Body of pancreas (tissue), 4 donors: ENCODE measurements at regions not wholly inside any gene's neighbourhood (a gene's known extent, or its start where the extent isn't known, plus 50 kb on each side); places are given as distances from the start of the nearest gene placed in this dataset.

Source experiments
- ATAC-seq: fragments of 150-250 bp; one replicate; pipeline ENCODE4 v1.9.1; 2016
- DNase-seq, 4 donors: peaks; one replicate each; pipeline ENCODE4 v3.0.0-alpha.2; 2019
- H3K27ac ChIP-seq, 4 donors: fragments of 200-600 bp; sonication (generic); 1 replicate in 3 of 4; 2 replicates in 1 of 4; pipeline versions ENCODE4 v1.5.1 to v1.6.1; 2016 to 2019; ENCODE audit warnings: mild to moderate bottlenecking in 1 of 4, mixed read lengths in 1 of 4, moderate library complexity in 1 of 4
- H3K27me3 ChIP-seq, 2 donors: fragments of 200-600 bp; sonication (generic); one replicate each; pipeline ENCODE4 v1.6.0; 2016; ENCODE audit warnings: mild to moderate bottlenecking in 1 of 2
- H3K36me3 ChIP-seq, 2 donors: fragments of 200-600 bp; sonication (generic); replicated peaks in 1 of 2; 2 replicates each; pipeline ENCODE4 v1.5.1; 2016; ENCODE audit warnings: low read depth in 2 of 2; ENCODE audit not compliant: insufficient read depth in 1 of 2
- H3K4me1 ChIP-seq: fragments of 200-600 bp; sonication (generic); one replicate; pipeline ENCODE4 v1.6.0; 2016
- H3K4me3 ChIP-seq, 2 donors: fragments of 200-600 bp; sonication (generic); 1 replicate in 1 of 2; 2 replicates in 1 of 2; pipeline ENCODE4 v1.5.1; 2016 to 2019
- H3K9me3 ChIP-seq, 3 donors: fragments of 200-600 bp; sonication (generic); 1 replicate in 2 of 3; 2 replicates in 1 of 3; pipeline ENCODE4 v1.5.1; 2016
- POLR2A ChIP-seq, 3 donors: fragments of 450-650 bp; IDR thresholded peaks; one replicate each; pipeline ENCODE4 v1.6.1; 2016; ENCODE audit warnings: antibody characterized with exemption in 3 of 3, mild to moderate bottlenecking in 2 of 3
- WGBS, 2 donors: methylation state at CpG; one replicate each; pipeline ENCODE4 v1.1.5; 2017; 5-methylcytosine and 5-hydroxymethylcytosine counted together
- intact Hi-C: fragments of 100-400 bp; cut with DNase I; formaldehyde crosslinking; loops from one replicate; pipeline ENCODE4 v1.15.1; 2023
- TF ChIP-seq, protein P1 (sequence below), 7 experiments: fragments of 450-650 bp in 4 of 7; fragments of 200-600 bp in 3 of 7; sonication (generic) in 3 of 7; IDR thresholded peaks; one replicate each; pipeline ENCODE4 v1.5.1; 2016 to 2019; ENCODE audit warnings: antibody characterized with exemption in 7 of 7

GRCh38 chr7:155925682-155926081 is 113.4 kb upstream of the SHH start:
- DNase-seq (no peak), ATAC-seq (no peak)
- TF ChIP-seq, protein P1, sequence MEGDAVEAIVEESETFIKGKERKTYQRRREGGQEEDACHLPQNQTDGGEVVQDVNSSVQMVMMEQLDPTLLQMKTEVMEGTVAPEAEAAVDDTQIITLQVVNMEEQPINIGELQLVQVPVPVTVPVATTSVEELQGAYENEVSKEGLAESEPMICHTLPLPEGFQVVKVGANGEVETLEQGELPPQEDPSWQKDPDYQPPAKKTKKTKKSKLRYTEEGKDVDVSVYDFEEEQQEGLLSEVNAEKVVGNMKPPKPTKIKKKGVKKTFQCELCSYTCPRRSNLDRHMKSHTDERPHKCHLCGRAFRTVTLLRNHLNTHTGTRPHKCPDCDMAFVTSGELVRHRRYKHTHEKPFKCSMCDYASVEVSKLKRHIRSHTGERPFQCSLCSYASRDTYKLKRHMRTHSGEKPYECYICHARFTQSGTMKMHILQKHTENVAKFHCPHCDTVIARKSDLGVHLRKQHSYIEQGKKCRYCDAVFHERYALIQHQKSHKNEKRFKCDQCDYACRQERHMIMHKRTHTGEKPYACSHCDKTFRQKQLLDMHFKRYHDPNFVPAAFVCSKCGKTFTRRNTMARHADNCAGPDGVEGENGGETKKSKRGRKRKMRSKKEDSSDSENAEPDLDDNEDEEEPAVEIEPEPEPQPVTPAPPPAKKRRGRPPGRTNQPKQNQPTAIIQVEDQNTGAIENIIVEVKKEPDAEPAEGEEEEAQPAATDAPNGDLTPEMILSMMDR (IDR thresholded peaks at IDR 0.05): no peak

GRCh38 chr7:155922067-155922816 is 110.0 kb upstream of the SHH start:
- ATAC-seq: peak; percentile 76

More at GRCh38 chr7:155925682-155926081, 113.4 kb upstream of the SHH start:
- Histone ChIP-seq H3K9me3 (no peaks in the 10 kb centered on the region), H3K36me3 (no peaks in the 10 kb centered on the region), H3K27ac (no peak overlapping the region), H3K27me3 (no peaks in the 10 kb centered on the region), H3K4me1 (peaks cover 8% of the 10 kb centered on the region), H3K4me3 (no peak overlapping the region)
- intact Hi-C loops: no loop called here
- WGBS, 2 donors: 82 to 86% methylated on average over 14 of the region's 14 CpGs

DNA sequence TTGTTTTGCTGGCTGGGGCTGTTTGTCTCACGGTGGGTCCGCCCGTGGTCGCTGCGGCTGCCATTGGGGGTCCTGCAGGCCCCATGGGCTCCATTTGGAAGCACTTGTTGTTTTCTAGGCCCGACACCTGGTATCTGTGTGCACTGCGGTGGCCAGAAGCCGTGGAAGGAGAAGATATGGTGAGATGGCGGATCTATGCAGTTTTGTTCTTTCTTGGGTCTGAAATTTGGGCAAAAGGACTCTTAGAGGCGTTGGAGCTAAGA is 109.5 kb upstream of the SHH start:
- no peaks in the 10 kb centered on the region for H3K27me3 ChIP-seq
- H3K36me3 ChIP-seq: no peaks in the 10 kb centered on the region
- peaks cover 24% of the 10 kb centered on the region for H3K4me1 ChIP-seq
- no peak for DNase-seq
- H3K4me3 ChIP-seq: no peak overlapping the region
- no peak for ATAC-seq
- no peak for TF ChIP-seq POLR2A (IDR thresholded peaks at IDR 0.05)
- TF ChIP-seq, protein P1 (IDR thresholded peaks at IDR 0.05): no peak
- no peaks in the 10 kb centered on the region for H3K9me3 ChIP-seq
- H3K27ac ChIP-seq: peak overlapping the region in 3 of 4 donors; percentile 50 to 71 (median 70)
- intact Hi-C loops: no loop called here
- WGBS, 2 donors: 86 to 89% methylated on average over 5 to 10 of the region's 10 CpGs

More at GRCh38 chr7:155922067-155922816, 110.0 kb upstream of the SHH start:
- intact Hi-C loops: no loop called here
- TF ChIP-seq, protein P1 (IDR thresholded peaks at IDR 0.05): no peak
- no peak for TF ChIP-seq POLR2A (IDR thresholded peaks at IDR 0.05)
- Histone ChIP-seq H3K27ac (peak overlapping the region in 3 of 4 donors; percentile 50 to 71 (median 70)), H3K4me1 (peaks cover 24% of the 10 kb centered on the region), H3K27me3 (no peaks in the 10 kb centered on the region), H3K4me3 (no peak overlapping the region), H3K36me3 (no peaks in the 10 kb centered on the region), H3K9me3 (no peaks in the 10 kb centered on the region)
- DNase-seq: peak; percentile 41 to 79 (median 66)
- WGBS, 2 donors: 60 to 64% methylated on average over 11 to 25 of the region's 25 CpGs

DNA sequence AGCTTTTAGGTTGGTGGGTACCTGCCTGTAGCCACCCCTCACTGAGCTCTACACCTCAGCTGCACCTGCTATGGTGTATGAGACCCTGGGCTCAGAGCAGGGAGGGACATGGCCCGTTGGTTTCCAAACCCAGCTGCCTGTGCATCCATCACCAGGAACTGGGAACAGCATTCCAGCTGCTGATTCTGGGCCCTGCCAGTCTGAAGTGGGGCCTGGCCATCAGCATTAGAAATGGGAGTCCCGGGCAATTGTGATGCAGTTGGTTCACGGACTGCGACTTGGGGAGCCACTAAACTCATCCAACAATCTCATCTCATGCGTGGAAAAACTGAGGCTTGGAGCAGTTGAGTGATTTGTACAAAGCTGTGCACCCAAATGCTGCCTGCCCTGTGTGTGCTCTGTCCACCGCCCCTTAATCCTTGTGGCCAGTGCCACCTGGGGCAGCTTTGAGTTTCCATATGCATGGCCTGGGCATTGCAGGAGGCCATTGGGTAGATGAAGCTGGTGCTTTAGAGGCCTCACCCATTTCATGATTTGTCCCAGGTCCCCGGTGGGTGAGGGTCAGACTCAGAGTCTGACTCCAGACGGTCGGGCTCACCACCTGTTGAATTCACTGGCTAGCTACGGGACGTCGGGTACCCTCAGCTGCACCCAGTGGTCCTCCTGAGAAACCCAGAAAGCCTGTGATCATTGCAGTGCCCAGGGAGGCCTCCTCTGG is 109.0 kb upstream of the SHH start:
- Histone ChIP-seq H3K4me3 (no peak overlapping the region), H3K27ac (peak overlapping the region in 3 of 4 donors; percentile 50 to 71 (median 70)), H3K36me3 (no peaks in the 10 kb centered on the region), H3K4me1 (peaks cover 24% of the 10 kb centered on the region), H3K27me3 (no peaks in the 10 kb centered on the region), H3K9me3 (no peaks in the 10 kb centered on the region)
- intact Hi-C loops: no loop called here
- DNase-seq (no peak), ATAC-seq (no peak)
- TF ChIP-seq, protein P1 (IDR thresholded peaks at IDR 0.05): no peak
- TF ChIP-seq POLR2A (IDR thresholded peaks at IDR 0.05): no peak
- WGBS, 2 donors: 85 to 94% methylated on average over 5 to 12 of the region's 12 CpGs
